HEK293T (cell line): ENCODE measurements at regions not wholly inside any gene's neighbourhood (a gene's known extent, or its start where the extent isn't known, plus 50 kb on each side); places are given as distances from the start of the nearest gene placed in this dataset.
"Not testable (repeated sequence)": the region's sequence is repeated elsewhere in the genome, so short reads cannot be mapped to it uniquely, and the experiment has no call there.

ENCODE experiments used
- CTCF ChIA-PET: fragments of 350-600 bp; formaldehyde crosslinking; extraction: SDS; loops from one replicate; lab custom pipeline; 2021; ENCODE audit warnings: antibody characterized with exemption, inconsistent platforms; lab: Yijun Ruan, JAX
- POLR2A ChIA-PET: fragments of 350-600 bp; formaldehyde crosslinking; extraction: SDS; loops from one replicate; lab custom pipeline; 2020; ENCODE audit warnings: antibody characterized with exemption, inconsistent platforms; lab: Yijun Ruan, JAX
- DNase-seq: peaks from one replicate; pipeline ENCODE4 v3.0.0; 2012; ENCODE audit warnings: mixed read lengths; ENCODE audit errors: extremely low spot score
- ARNT ChIP-seq: fragments of 450-650 bp; IDR thresholded peaks from 2 replicates; pipeline ENCODE4 v1.6.1; 2017; ENCODE audit warnings: mild to moderate bottlenecking
- BHLHE40 ChIP-seq: fragments of 450-650 bp; IDR thresholded peaks from 2 replicates; pipeline ENCODE4 v1.6.1; 2016; ENCODE audit warnings: mild to moderate bottlenecking, moderate library complexity, borderline replicate concordance
- CTBP1 ChIP-seq: fragments of 450-650 bp; IDR thresholded peaks from 2 replicates; pipeline ENCODE4 v1.6.1; 2016; ENCODE audit warnings: borderline replicate concordance
- ELF4 ChIP-seq: fragments of 450-650 bp; IDR thresholded peaks from 2 replicates; pipeline ENCODE4 v1.6.1; 2017; ENCODE audit warnings: antibody characterized with exemption
- FOXA1 ChIP-seq: fragments of 450-650 bp; IDR thresholded peaks from 2 replicates; pipeline ENCODE4 v1.6.1; 2016; ENCODE audit warnings: mild to moderate bottlenecking
- FOXK2 ChIP-seq: fragments of 450-650 bp; IDR thresholded peaks from 2 replicates; pipeline ENCODE4 v1.6.1; 2016; ENCODE audit warnings: mild to moderate bottlenecking
- FOXM1 ChIP-seq: fragments of 450-650 bp; IDR thresholded peaks from 2 replicates; pipeline ENCODE4 v1.6.1; 2017; ENCODE audit warnings: mild to moderate bottlenecking, borderline replicate concordance
- HDGF ChIP-seq: fragments of 450-650 bp; IDR thresholded peaks from 2 replicates; pipeline ENCODE4 v1.6.1; 2017; ENCODE audit warnings: antibody characterized with exemption, borderline replicate concordance
- L3MBTL2 ChIP-seq: fragments of 450-650 bp; conservative IDR thresholded peaks from 2 replicates; pipeline ENCODE4 v1.6.1; 2016; ENCODE audit warnings: mild to moderate bottlenecking
- LEF1 ChIP-seq: fragments of 450-650 bp; IDR thresholded peaks from 2 replicates; pipeline ENCODE4 v1.6.1; 2017; ENCODE audit warnings: mild to moderate bottlenecking, borderline replicate concordance
- NFRKB ChIP-seq: fragments of 450-650 bp; IDR thresholded peaks from 2 replicates; pipeline ENCODE4 v1.6.1; 2016; ENCODE audit warnings: mild to moderate bottlenecking, moderate library complexity
- SP1 ChIP-seq: fragments of 450-650 bp; IDR thresholded peaks from 2 replicates; pipeline ENCODE4 v1.6.1; 2017
- SUZ12 ChIP-seq: fragments of 450-650 bp; IDR thresholded peaks from 2 replicates; pipeline ENCODE4 v1.6.1; 2016; ENCODE audit warnings: mild to moderate bottlenecking
- TARDBP ChIP-seq: fragments of 450-650 bp; IDR thresholded peaks from 2 replicates; pipeline ENCODE4 v1.6.1; 2016
- ZNF384 ChIP-seq: fragments of 450-650 bp; IDR thresholded peaks from 2 replicates; pipeline ENCODE4 v1.6.1; 2016
- TF ChIP-seq, protein P1 (sequence below): fragments of 450-650 bp; IDR thresholded peaks from 2 replicates; pipeline ENCODE4 v1.6.1; 2016

DNA sequence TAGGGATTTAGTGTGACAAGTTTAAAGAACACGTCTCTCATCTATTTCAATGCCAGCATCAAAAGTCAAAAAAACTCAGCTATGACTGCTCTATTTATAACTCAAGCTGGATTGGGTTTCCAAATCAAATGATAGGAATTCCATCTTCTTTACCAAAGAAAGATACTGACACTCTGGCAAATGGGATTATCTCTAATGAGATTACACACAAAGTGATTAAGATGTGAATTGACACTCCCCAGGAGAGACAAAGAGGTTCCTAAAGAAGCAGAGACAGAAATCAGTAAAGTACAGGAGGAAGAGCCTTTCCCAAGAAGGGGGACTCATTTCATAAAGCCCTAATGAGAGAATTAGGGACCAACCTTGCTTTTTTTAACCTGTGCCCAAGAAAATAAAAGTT lies 92.1 kb downstream of the ID4 start:
- TF ChIP-seq L3MBTL2: no peak
- TF ChIP-seq SUZ12: no peak
- TF ChIP-seq NFRKB: no peak
- DNase-seq: no peak
- POLR2A ChIA-PET: no interaction called here
- CTCF ChIA-PET: no interaction called here

DNA sequence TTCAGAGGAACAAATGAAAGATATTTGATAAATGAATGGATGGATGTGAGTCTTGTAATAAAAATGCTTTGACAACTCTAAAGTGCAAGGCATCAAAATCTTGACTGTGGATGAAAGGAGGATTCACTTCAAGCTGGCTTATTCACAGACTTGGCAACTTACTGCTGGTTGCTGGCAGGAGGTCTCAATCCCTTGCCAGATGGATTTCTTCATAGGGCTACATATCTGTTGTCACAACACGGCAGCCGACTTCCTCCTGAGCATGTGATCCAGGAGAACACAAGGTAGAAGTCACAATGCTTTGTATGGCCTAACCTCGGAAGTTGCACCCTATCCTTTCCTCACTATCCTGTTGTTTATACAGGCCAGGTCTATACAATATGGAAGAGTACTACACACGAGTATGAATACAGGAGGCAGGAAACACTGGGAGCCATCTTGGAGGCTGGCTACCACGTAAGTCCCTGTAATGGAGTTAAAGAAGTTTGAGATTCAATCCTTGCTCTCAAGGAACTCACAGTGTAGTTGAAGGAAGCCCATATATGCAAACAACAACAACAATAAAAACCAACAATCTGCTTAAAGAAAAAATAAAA lies 97.9 kb downstream of the ID4 start:
- TF ChIP-seq HDGF (no peak), L3MBTL2 (no peak), ELF4 (no peak), SP1 (no peak), FOXM1 (no peak), CTBP1 (no peak), TARDBP (no peak), ARNT (no peak), LEF1 (no peak), NFRKB (no peak), FOXK2 (no peak), SUZ12 (no peak), ZNF384 (no peak), BHLHE40 (no peak), FOXA1 (no peak)
- TF ChIP-seq, protein P1, sequence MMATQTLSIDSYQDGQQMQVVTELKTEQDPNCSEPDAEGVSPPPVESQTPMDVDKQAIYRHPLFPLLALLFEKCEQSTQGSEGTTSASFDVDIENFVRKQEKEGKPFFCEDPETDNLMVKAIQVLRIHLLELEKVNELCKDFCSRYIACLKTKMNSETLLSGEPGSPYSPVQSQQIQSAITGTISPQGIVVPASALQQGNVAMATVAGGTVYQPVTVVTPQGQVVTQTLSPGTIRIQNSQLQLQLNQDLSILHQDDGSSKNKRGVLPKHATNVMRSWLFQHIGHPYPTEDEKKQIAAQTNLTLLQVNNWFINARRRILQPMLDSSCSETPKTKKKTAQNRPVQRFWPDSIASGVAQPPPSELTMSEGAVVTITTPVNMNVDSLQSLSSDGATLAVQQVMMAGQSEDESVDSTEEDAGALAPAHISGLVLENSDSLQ: no peak
- CTCF ChIA-PET: no interaction called here
- POLR2A ChIA-PET: no interaction called here
- no peak for DNase-seq

DNA sequence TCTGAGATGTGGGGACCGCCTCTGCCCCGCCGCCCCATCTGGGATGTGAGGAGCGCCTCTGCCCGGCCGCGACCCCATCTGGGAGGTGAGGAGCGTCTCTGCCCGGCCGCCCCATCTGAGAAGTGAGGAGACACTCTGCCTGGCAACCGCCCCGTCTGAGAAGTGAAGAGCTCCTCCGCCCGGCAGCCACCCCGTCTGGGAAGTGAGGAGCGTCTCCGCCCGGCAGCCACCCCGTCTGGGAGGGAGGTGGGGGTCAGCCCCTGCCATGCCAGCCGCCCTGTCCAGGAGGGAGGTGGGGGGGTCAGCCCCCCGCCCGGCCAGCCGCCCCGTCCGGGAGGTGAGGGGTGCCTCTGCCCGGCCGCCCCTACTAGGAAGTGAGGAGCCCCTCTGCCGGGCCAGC lies 102.2 kb downstream of the ID4 start:
- DNase-seq, POLR2A ChIA-PET, CTCF ChIA-PET: not testable (repeated sequence)

DNA sequence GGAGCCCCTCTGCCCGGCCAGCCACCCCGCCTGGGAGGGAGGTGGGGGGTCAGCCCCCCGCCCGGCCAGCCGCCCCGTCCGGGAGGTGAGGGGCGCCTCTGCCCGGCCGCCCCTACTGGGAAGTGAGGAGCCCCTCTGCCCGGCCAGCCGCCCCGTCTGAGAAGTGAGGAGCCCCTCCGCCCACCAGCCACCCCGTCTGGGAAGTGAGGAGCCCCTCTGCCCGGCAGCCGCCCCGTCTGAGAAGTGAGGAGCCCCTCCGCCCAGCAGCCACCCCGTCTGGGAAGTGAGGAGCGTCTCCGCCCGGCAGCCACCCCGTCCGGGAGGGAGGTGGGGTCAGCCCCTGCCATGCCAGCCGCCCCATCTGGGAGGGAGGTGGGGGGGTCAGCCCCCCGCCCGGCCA lies 102.8 kb downstream of the ID4 start:
- CTCF ChIA-PET, DNase-seq, POLR2A ChIA-PET: not testable (repeated sequence)

DNA sequence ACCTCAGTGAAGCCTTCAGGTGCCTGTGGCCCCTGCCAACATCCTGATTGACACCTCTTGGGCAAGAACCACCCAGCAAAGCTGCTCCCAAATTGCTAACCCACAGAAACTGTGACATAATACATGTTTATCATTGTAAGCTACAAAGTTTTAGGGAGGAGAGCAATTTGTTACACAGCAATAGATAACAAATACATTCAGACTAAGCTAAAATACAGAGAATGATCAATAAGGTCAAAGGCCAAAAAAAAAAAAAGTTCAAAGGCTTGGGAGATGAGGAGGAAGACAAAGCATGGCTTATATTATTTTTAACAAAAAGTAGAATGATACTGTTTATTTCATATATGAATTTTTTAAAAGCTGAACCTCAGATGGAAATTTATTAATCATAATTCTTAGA lies 105.9 kb downstream of the ID4 start:
- CTCF ChIA-PET: no interaction called here
- DNase-seq: no peak
- POLR2A ChIA-PET: no interaction called here
- TF ChIP-seq SP1: no peak

DNA sequence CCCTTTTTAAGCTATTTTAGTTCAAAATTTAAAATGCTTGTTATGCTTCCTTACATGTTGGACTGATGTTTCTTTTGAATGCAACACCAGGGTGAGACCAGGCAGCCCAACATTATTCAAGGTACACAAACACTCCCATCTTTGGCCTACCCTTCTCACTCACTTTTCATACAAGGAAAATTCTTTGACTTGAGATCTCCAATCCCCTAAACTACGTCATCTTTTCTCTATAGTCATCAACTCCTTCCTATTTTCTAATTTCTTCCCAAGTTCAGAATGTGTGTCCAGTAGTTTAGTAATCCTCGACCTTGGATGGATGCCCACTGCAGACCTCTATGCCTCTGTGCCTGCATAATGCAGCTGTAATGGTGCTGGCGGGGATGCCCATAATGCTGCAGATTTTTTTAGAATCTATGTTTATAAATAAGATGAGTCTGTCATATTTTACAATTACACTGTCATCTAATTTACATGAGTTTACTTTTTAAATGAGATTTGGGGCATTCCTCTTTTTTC lies 108.7 kb downstream of the ID4 start:
- CTCF ChIA-PET: no interaction called here
- no peak for DNase-seq
- TF ChIP-seq SUZ12 (no peak), NFRKB (no peak), FOXK2 (no peak), BHLHE40 (no peak), CTBP1 (no peak), SP1 (no peak), ZNF384 (no peak), LEF1 (no peak), ARNT (no peak), TARDBP (no peak), ELF4 (no peak), FOXA1 (no peak), L3MBTL2 (no peak), FOXM1 (no peak), HDGF (no peak)
- TF ChIP-seq, protein P1: no peak
- POLR2A ChIA-PET: no interaction called here

DNA sequence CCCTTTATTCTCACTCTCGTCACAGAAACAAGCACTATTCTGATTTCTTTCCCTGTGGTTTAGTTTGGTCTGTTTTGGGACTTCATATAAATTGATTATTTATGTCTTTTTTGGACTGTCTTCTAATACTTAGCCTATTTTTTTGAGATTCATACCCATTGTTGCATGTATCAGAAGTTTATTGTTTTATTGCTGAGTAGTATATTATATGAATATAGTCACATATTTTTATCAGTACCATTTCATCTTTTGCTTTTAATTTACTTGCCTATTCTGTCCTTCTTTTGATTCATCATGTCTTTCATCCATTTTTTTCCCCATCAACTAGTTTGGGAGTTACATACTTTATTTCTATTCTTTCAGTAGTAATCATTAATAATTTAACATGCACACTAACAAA lies 112.0 kb downstream of the ID4 start:
- POLR2A ChIA-PET: no interaction called here

More for the DNA sequence above, 112.0 kb downstream of the ID4 start:
- no peak for DNase-seq
- CTCF ChIA-PET: no interaction called here
- no peak for TF ChIP-seq NFRKB
- TF ChIP-seq FOXK2: no peak
- no peak for TF ChIP-seq FOXM1
- no peak for TF ChIP-seq HDGF
- TF ChIP-seq ZNF384: no peak
- no peak for TF ChIP-seq SP1
- TF ChIP-seq, protein P1: no peak
- no peak for TF ChIP-seq CTBP1
- no peak for TF ChIP-seq SUZ12
